ENCODE measurements at regions not wholly inside any gene's neighbourhood (a gene's known extent, or its start where the extent isn't known, plus 50 kb on each side); places are given as distances from the start of the nearest gene placed in this dataset.

- no peaks in the 10 kb centered on the region for H3K36me3 Mint-ChIP-seq
- no peaks in the 10 kb centered on the region for H3K27me3 Mint-ChIP-seq
- no peaks in the 10 kb centered on the region for H3K4me1 Mint-ChIP-seq
- DNase-seq (no peak), ATAC-seq (ENCODE audit: low read depth) (no peak)
- no peak overlapping the region for H3K4me3 Mint-ChIP-seq
- H3K27ac Mint-ChIP-seq, result no peak overlapping the region
- H3K9me3 Mint-ChIP-seq, result no peaks in the 10 kb centered on the region
- POLR2A ChIA-PET, result no interaction called here
Measured at GRCh38 chr6:98124171-98124570, 710.2 kb upstream of the POU3F2 start.

GRCh38 chr6:98131290-98131990 is 702.9 kb upstream of the POU3F2 start:
- ATAC-seq (ENCODE audit: low read depth), result no peak
- Mint-ChIP-seq H3K9me3 (no peaks in the 10 kb centered on the region), H3K4me1 (no peaks in the 10 kb centered on the region), H3K27me3 (no peaks in the 10 kb centered on the region), H3K36me3 (no peaks in the 10 kb centered on the region), H3K27ac (no peak overlapping the region), H3K4me3 (no peak overlapping the region)
- no peak for DNase-seq
- POLR2A ChIA-PET, result no interaction called here

DNA sequence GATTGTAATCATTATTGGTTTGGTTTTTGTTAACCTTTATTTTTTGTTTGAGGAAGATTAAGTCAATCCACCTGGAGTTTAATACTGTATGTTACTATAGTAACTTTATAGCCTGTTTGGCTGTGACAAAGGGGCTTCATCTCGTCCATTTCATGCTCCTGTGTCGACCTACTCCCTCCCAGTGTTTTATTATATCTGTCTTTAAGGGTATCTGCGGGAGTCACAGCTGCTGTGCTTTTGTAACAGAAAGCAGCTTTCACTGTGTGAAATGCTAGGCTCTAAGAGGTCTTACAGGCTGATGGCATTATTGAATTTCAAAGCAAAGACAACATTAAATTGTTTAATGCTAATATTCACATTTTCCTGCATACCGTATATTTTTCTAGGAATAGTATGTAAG is 698.0 kb upstream of the POU3F2 start:
- H3K27ac Mint-ChIP-seq, result no peak overlapping the region
- no peak for DNase-seq
- POLR2A ChIA-PET, result no interaction called here
- no peak for ATAC-seq (ENCODE audit: low read depth)
- H3K36me3 Mint-ChIP-seq, result no peaks in the 10 kb centered on the region
- H3K4me1 Mint-ChIP-seq, result no peaks in the 10 kb centered on the region
- H3K9me3 Mint-ChIP-seq, result no peaks in the 10 kb centered on the region
- no peaks in the 10 kb centered on the region for H3K27me3 Mint-ChIP-seq
- no peak overlapping the region for H3K4me3 Mint-ChIP-seq

DNA sequence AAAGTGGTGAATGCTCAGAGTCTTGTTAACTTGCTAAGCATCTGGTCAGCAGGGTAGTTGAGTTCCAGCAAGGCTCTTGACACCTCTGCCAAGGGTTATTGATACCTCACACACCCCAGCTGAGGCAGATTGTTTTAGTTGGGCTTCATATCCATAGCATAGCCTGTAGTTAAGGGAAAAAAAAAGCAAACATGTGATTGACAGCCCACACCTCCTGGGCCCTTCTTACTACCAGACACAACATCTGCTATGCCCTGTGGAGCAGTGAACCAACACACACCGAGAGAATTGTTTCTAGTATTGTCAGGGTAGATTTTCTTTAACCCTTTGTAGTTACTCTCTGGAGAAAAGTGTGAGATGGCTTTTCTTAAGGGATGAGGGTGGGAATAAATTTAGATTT is 697.0 kb upstream of the POU3F2 start:
- Mint-ChIP-seq H3K27me3 (no peaks in the 10 kb centered on the region), H3K4me3 (no peak overlapping the region), H3K27ac (no peak overlapping the region), H3K4me1 (no peaks in the 10 kb centered on the region), H3K9me3 (no peaks in the 10 kb centered on the region), H3K36me3 (no peaks in the 10 kb centered on the region)
- POLR2A ChIA-PET, result no interaction called here
- DNase-seq, result no peak
- no peak for ATAC-seq (ENCODE audit: low read depth)

DNA sequence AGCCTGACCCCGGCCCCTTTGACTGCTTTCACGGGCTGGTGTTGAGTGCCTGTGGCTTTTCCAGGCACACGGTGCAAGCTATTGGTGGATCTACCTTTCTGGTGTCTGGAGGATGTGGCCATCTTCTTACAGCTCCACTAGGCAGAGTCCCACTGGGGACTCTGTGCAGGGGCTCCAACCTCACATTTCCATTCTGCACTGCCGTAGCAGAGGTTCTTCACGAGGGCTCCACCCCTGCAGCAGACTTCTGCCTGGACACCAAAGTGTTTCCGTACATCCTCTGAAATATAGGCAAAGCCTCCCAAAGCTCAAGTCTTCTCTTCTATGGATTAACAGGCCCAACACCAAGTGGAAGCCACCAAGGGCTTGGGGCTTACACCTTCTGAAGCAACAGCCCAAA is 691.5 kb upstream of the POU3F2 start:
- Mint-ChIP-seq H3K4me3 (no peak overlapping the region), H3K9me3 (peaks cover 6% of the 10 kb centered on the region), H3K27me3 (no peaks in the 10 kb centered on the region), H3K4me1 (no peaks in the 10 kb centered on the region), H3K27ac (no peak overlapping the region), H3K36me3 (no peaks in the 10 kb centered on the region)
- DNase-seq (no peak), ATAC-seq (ENCODE audit: low read depth) (no peak)
- POLR2A ChIA-PET, result no interaction called here

DNA sequence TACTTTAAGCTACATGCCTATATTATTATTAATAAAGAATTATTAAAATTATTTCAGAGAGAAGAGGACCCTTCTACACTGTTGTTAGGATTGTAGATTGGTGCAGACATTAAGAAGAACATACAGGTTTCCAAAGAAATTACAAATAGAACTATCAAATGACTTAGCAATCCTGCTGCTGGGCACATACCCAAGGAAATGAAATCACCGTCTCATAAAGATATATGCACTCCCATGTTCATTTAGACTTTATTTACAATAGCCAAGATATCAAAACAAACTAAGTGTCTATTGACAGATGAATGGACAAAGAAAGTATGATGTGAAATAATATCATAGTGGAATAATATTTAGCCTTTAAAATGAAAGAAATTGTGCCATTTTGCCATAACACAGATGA is 687.7 kb upstream of the POU3F2 start:
- H3K27ac Mint-ChIP-seq, result no peak overlapping the region
- H3K9me3 Mint-ChIP-seq, result peaks cover 6% of the 10 kb centered on the region
- DNase-seq (no peak), ATAC-seq (ENCODE audit: low read depth) (no peak)
- POLR2A ChIA-PET, result no interaction called here
- H3K27me3 Mint-ChIP-seq, result no peaks in the 10 kb centered on the region
- H3K4me3 Mint-ChIP-seq, result no peak overlapping the region
- H3K36me3 Mint-ChIP-seq, result no peaks in the 10 kb centered on the region
- no peaks in the 10 kb centered on the region for H3K4me1 Mint-ChIP-seq

DNA sequence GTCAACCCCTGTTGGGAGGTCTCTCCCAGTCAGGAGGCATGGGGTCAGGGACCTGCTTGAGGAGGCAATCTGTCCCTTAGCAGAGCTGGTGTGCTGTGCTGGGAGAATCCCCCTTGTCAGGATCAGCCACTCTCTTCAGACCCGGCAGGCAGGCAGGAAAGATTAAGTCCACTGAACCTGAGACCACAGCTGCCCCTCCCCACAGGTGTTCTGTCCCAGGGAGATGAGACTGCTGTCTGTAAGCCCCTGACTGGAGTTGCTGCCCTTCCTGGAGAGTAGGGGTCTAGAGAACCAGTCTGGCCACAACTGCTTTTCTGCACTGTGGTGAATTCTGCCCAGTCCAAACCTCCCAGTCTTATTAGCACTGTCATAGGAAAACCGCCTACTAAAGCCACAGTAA is 677.8 kb upstream of the POU3F2 start:
- ATAC-seq (ENCODE audit: low read depth) (no peak), DNase-seq (no peak)
- peaks cover 3% of the 10 kb centered on the region for H3K9me3 Mint-ChIP-seq
- H3K27me3 Mint-ChIP-seq, result no peaks in the 10 kb centered on the region
- no peaks in the 10 kb centered on the region for H3K4me1 Mint-ChIP-seq
- H3K4me3 Mint-ChIP-seq, result no peak overlapping the region
- no peak overlapping the region for H3K27ac Mint-ChIP-seq
- POLR2A ChIA-PET, result no interaction called here
- H3K36me3 Mint-ChIP-seq, result no peaks in the 10 kb centered on the region

DNA sequence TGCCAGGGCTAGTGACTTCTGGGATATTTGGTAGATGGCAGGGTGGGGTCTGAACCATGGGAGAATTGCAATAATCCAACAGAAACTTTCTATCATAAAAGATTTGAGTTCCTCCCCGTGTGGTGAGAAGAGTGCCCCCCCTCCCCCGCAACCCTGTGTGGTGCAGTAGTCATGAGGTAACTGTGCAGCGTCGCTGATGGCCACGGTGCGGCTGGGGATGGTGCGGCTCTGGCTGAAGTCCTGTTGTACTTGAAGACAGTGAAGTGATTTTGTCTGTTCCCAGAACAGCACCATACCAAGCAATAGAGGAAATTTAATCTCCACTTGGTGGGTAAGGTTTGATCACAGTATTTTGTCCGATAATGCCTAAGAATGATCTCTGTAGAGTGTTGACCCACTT is 654.8 kb upstream of the POU3F2 start:
- Mint-ChIP-seq H3K36me3 (no peaks in the 10 kb centered on the region), H3K4me1 (no peaks in the 10 kb centered on the region), H3K9me3 (no peaks in the 10 kb centered on the region), H3K27ac (no peak overlapping the region), H3K27me3 (no peaks in the 10 kb centered on the region), H3K4me3 (no peak overlapping the region)
- DNase-seq (no peak), ATAC-seq (ENCODE audit: low read depth) (no peak)
- POLR2A ChIA-PET, result no interaction called here

- Mint-ChIP-seq H3K36me3 (no peaks in the 10 kb centered on the region), H3K9me3 (peaks cover 1% of the 10 kb centered on the region), H3K4me3 (no peak overlapping the region), H3K27me3 (no peaks in the 10 kb centered on the region), H3K27ac (no peak overlapping the region), H3K4me1 (no peaks in the 10 kb centered on the region)
- ATAC-seq (ENCODE audit: low read depth) (no peak), DNase-seq (no peak)
- POLR2A ChIA-PET, result no interaction called here
Measured at GRCh38 chr6:98200084-98200483, 634.3 kb upstream of the POU3F2 start.

- H3K4me1 Mint-ChIP-seq, result no peaks in the 10 kb centered on the region
- H3K36me3 Mint-ChIP-seq, result no peaks in the 10 kb centered on the region
- no peaks in the 10 kb centered on the region for H3K9me3 Mint-ChIP-seq
- no peak for ATAC-seq (ENCODE audit: low read depth)
- H3K4me3 Mint-ChIP-seq, result no peak overlapping the region
- POLR2A ChIA-PET, result no interaction called here
- no peak for DNase-seq
- no peaks in the 10 kb centered on the region for H3K27me3 Mint-ChIP-seq
- H3K27ac Mint-ChIP-seq, result no peak overlapping the region
Measured at GRCh38 chr6:98203170-98203806, 631.1 kb upstream of the POU3F2 start.

GRCh38 chr6:98212468-98212867 is 621.9 kb upstream of the POU3F2 start:
- Mint-ChIP-seq H3K4me3 (no peak overlapping the region), H3K27me3 (no peaks in the 10 kb centered on the region), H3K27ac (no peak overlapping the region), H3K4me1 (no peaks in the 10 kb centered on the region), H3K36me3 (no peaks in the 10 kb centered on the region), H3K9me3 (peaks cover 1% of the 10 kb centered on the region)
- DNase-seq (no peak), ATAC-seq (ENCODE audit: low read depth) (no peak)
- POLR2A ChIA-PET, result no interaction called here

- H3K27ac Mint-ChIP-seq, result no peak overlapping the region
- H3K36me3 Mint-ChIP-seq, result no peaks in the 10 kb centered on the region
- peaks cover 1% of the 10 kb centered on the region for H3K9me3 Mint-ChIP-seq
- H3K4me3 Mint-ChIP-seq, result no peak overlapping the region
- no peaks in the 10 kb centered on the region for H3K27me3 Mint-ChIP-seq
- no peak for ATAC-seq (ENCODE audit: low read depth)
- DNase-seq, result no peak
- no peaks in the 10 kb centered on the region for H3K4me1 Mint-ChIP-seq
- POLR2A ChIA-PET, result no interaction called here
Measured at GRCh38 chr6:98215531-98215930, 618.8 kb upstream of the POU3F2 start.

DNA sequence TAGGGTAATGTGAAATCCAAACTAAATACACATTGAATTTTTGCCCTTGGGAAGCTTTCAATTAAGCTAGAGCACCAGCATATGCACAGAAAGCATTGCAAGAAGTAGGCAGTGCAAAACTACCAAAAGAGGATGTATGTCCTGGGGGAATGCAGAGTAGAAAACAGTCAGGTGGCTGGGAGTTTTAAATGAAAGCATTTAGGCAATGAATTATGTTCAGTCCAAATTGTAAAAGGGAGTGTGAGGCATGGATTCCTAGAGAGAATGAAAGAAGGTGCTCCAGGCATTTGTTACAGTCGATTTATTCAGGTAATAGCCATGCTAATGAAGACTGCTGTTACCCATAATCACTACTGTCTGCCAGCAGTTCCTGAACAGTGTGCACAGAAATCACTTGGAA is 604.1 kb upstream of the POU3F2 start:
- H3K27me3 Mint-ChIP-seq, result no peaks in the 10 kb centered on the region
- H3K27ac Mint-ChIP-seq, result no peak overlapping the region
- H3K4me3 Mint-ChIP-seq, result no peak overlapping the region
- H3K36me3 Mint-ChIP-seq, result no peaks in the 10 kb centered on the region
- DNase-seq (no peak), ATAC-seq (ENCODE audit: low read depth) (no peak)
- no peaks in the 10 kb centered on the region for H3K4me1 Mint-ChIP-seq
- POLR2A ChIA-PET, result no interaction called here
- H3K9me3 Mint-ChIP-seq, result peaks cover 2% of the 10 kb centered on the region

GRCh38 chr6:98239057-98239456 is 595.3 kb upstream of the POU3F2 start:
- DNase-seq (no peak), ATAC-seq (ENCODE audit: low read depth) (no peak)
- Mint-ChIP-seq H3K36me3 (no peaks in the 10 kb centered on the region), H3K4me1 (no peaks in the 10 kb centered on the region), H3K4me3 (no peak overlapping the region), H3K27me3 (no peaks in the 10 kb centered on the region), H3K9me3 (no peaks in the 10 kb centered on the region), H3K27ac (no peak overlapping the region)
- POLR2A ChIA-PET, result no interaction called here

DNA sequence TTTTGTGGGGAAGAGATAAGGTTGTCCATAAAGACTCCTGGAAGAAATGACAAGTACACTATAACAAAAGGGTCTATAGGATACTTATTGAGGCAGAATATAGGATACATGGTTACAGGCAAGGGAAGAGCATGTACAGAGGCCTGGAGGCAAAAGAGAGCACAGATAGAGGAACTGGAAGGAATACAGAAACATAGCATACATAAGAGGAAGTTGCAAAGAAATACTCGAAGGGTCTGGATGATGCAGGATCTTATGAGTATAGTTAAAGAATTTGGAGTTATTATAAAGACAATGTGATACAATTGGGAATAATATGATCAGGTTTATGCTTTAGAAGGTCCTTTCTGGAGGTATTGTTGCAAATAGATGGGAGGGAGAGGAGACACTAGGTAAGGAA is 592.7 kb upstream of the POU3F2 start:
- H3K36me3 Mint-ChIP-seq, result no peaks in the 10 kb centered on the region

More for the DNA sequence above, 592.7 kb upstream of the POU3F2 start:
- POLR2A ChIA-PET, result no interaction called here
- H3K9me3 Mint-ChIP-seq, result no peaks in the 10 kb centered on the region
- no peaks in the 10 kb centered on the region for H3K27me3 Mint-ChIP-seq
- ATAC-seq (ENCODE audit: low read depth) (no peak), DNase-seq (no peak)
- H3K4me1 Mint-ChIP-seq, result no peaks in the 10 kb centered on the region
- H3K4me3 Mint-ChIP-seq, result no peak overlapping the region
- H3K27ac Mint-ChIP-seq, result no peak overlapping the region
